Smooth muscle cell (in vitro differentiated cells): ENCODE measurements at regions not wholly inside any gene's neighbourhood (a gene's known extent, or its start where the extent isn't known, plus 50 kb on each side); places are given as distances from the start of the nearest gene placed in this dataset.

Experiments
- DNase-seq: peaks from one replicate; lab custom pipeline; 2025; ENCODE audit not compliant: unreplicated experiment; lab: John Stamatoyannopoulos, UW
- H2AFZ ChIP-seq: fragments of 200-600 bp; sonication (generic); 2 replicates; pipeline ENCODE4 v1.6.0; 2016; ENCODE audit warnings: antibody characterized with exemption, low read depth, mild to moderate bottlenecking
- H3F3A ChIP-seq: fragments of 200-600 bp; sonication (generic); 2 replicates; pipeline ENCODE4 v1.6.0; 2017; ENCODE audit warnings: antibody characterized with exemption, low read depth
- H3K27ac ChIP-seq: fragments of 200-600 bp; sonication (generic); 2 replicates; pipeline ENCODE4 v1.5.1; 2016; ENCODE audit warnings: low read depth, mild to moderate bottlenecking
- H3K27me3 ChIP-seq: fragments of 200-600 bp; sonication (generic); 2 replicates; pipeline ENCODE4 v1.6.1; 2016; ENCODE audit warnings: low read depth, mild to moderate bottlenecking
- H3K36me3 ChIP-seq: fragments of 200-600 bp; sonication (generic); 2 replicates; pipeline ENCODE4 v1.5.1; 2016; ENCODE audit warnings: low read depth
- H3K4me1 ChIP-seq: fragments of 200-600 bp; sonication (generic); 2 replicates; pipeline ENCODE4 v1.5.1; 2016; ENCODE audit warnings: low read depth
- H3K4me2 ChIP-seq: fragments of 200-600 bp; sonication (generic); 2 replicates; pipeline ENCODE4 v1.6.0; 2016; ENCODE audit warnings: mild to moderate bottlenecking
- H3K4me3 ChIP-seq: fragments of 200-600 bp; sonication (generic); 2 replicates; pipeline ENCODE4 v1.5.1; 2016; ENCODE audit warnings: mild to moderate bottlenecking
- H3K79me2 ChIP-seq: fragments of 200-600 bp; sonication (generic); 2 replicates; pipeline ENCODE4 v1.6.0; 2016; ENCODE audit warnings: low read depth, mild to moderate bottlenecking
- H3K9ac ChIP-seq: fragments of 200-600 bp; sonication (generic); 2 replicates; pipeline ENCODE4 v1.6.0; 2016; ENCODE audit warnings: low read depth
- H3K9me3 ChIP-seq: fragments of 200-600 bp; sonication (generic); replicated peaks from 2 replicates; pipeline ENCODE4 v1.5.1; 2016; ENCODE audit warnings: low read depth
- H4K20me1 ChIP-seq: fragments of 200-600 bp; sonication (generic); 2 replicates; pipeline ENCODE4 v1.6.0; 2016; ENCODE audit warnings: low read depth
- CTCF ChIP-seq: fragments of 200-600 bp; sonication (generic); IDR thresholded peaks from 2 replicates; pipeline ENCODE4 v1.5.1; 2017; ENCODE audit warnings: borderline replicate concordance, mild to moderate bottlenecking, antibody characterized with exemption; ENCODE audit not compliant: insufficient read depth, poor library complexity, severe bottlenecking
- WGBS: methylation state at CpG from one replicate; pipeline ENCODE4 v1.1.7; 2016; ENCODE audit warnings: low lambda C conversion rate; 5-methylcytosine and 5-hydroxymethylcytosine counted together

DNA sequence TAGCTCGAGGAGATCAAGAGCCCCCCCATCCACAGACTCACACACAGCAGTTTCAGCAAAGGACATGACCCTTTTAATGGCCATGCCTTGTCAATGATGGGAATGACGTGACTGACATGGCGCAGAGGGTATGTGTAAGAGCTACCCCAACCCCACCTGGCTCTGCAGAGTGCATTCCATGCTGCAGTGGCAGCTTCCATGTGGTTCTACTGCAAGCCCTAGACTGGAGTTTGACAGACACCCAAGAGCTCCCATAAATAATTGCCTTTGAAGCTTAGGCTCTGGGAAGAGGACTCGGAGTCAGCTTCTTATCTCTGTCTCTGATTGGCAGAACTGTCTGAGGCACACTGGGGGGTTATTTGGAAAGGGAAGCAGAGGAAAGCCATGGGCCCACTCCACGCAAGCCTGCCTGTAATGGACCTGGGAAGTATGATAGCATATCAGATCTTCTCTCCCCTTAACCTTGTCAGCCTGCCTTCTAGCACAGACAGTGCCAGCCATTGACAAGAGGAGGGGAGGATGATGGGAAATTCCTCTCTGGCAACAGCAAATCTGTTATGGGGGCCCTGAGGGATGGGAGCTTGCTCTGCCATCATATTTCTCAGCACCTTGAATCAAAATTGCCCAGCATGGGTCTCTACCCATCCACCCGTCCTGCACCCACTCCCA is 478.5 kb upstream of the PODXL start:
- no peak overlapping the region for H2AFZ ChIP-seq
- H3K36me3 ChIP-seq, result no peaks in the 10 kb centered on the region
- H3K4me2 ChIP-seq, result no peak overlapping the region
- no peaks in the 10 kb centered on the region for H3K27me3 ChIP-seq
- no peaks in the 10 kb centered on the region for H4K20me1 ChIP-seq
- no peak for TF ChIP-seq CTCF
- no peaks in the 10 kb centered on the region for H3K9me3 ChIP-seq
- H3K79me2 ChIP-seq, result no peaks in the 10 kb centered on the region
- WGBS, result 64% methylated on average over 6 of the region's 6 CpGs
- no peaks in the 10 kb centered on the region for H3F3A ChIP-seq
- H3K27ac ChIP-seq, result no peak overlapping the region
- DNase-seq, result no peak
- no peak overlapping the region for H3K9ac ChIP-seq
- peaks cover 12% of the 10 kb centered on the region for H3K4me1 ChIP-seq
- no peak overlapping the region for H3K4me3 ChIP-seq

- Histone ChIP-seq H3K36me3 (no peaks in the 10 kb centered on the region), H3K4me3 (no peak overlapping the region), H3K27me3 (no peaks in the 10 kb centered on the region), H3K9me3 (no peaks in the 10 kb centered on the region), H3K4me1 (peaks cover 7% of the 10 kb centered on the region), H4K20me1 (no peaks in the 10 kb centered on the region), H3F3A (no peaks in the 10 kb centered on the region), H3K27ac (no peak overlapping the region), H2AFZ (no peak overlapping the region), H3K4me2 (no peak overlapping the region), H3K9ac (no peak overlapping the region), H3K79me2 (no peaks in the 10 kb centered on the region)
- no peak for TF ChIP-seq CTCF
- 86% methylated on average over 2 of the region's 2 CpGs for WGBS
- DNase-seq, result no peak
These were observed 474.5 kb upstream of the PODXL start for GRCh38 chr7:132030883-132031282.

- H3F3A ChIP-seq, result no peaks in the 10 kb centered on the region
- H3K4me1 ChIP-seq, result no peaks in the 10 kb centered on the region
- no peak overlapping the region for H3K27ac ChIP-seq
- H3K4me2 ChIP-seq, result no peak overlapping the region
- no peaks in the 10 kb centered on the region for H3K9me3 ChIP-seq
- no peak overlapping the region for H2AFZ ChIP-seq
- no peak for DNase-seq
- no peaks in the 10 kb centered on the region for H4K20me1 ChIP-seq
- TF ChIP-seq CTCF, result no peak
- 46% methylated on average over 3 of the region's 3 CpGs for WGBS
- no peak overlapping the region for H3K9ac ChIP-seq
- no peaks in the 10 kb centered on the region for H3K36me3 ChIP-seq
- no peak overlapping the region for H3K4me3 ChIP-seq
- no peaks in the 10 kb centered on the region for H3K27me3 ChIP-seq
- no peaks in the 10 kb centered on the region for H3K79me2 ChIP-seq
These were observed 473.7 kb upstream of the PODXL start for GRCh38 chr7:132030086-132030568.
